Vagina (tissue), 2 donors: ENCODE measurements at regions not wholly inside any gene's neighbourhood (a gene's known extent, or its start where the extent isn't known, plus 50 kb on each side); places are given as distances from the start of the nearest gene placed in this dataset.

Source experiments
- POLR2A ChIP-seq, 2 donors: fragments of 450-650 bp; IDR thresholded peaks; one replicate each; pipeline ENCODE4 v1.6.1; 2017; ENCODE audit warnings: antibody characterized with exemption in 2 of 2, mild to moderate bottlenecking in 2 of 2, moderate library complexity in 2 of 2
- POLR2AphosphoS5 ChIP-seq, 2 donors: sonication (generic); formaldehyde crosslinking; IDR thresholded peaks; one replicate each; pipeline ENCODE4 v1.9.0; 2017; ENCODE audit warnings: antibody characterized with exemption in 2 of 2, mild to moderate bottlenecking in 2 of 2, low read depth in 1 of 2; ENCODE audit not compliant: insufficient read depth in 1 of 2
- TF ChIP-seq, protein P1 (sequence below), 3 experiments: fragments of 450-650 bp in 2 of 3; fragments of 200-600 bp in 1 of 3; sonication (generic) in 1 of 3; IDR thresholded peaks; one replicate each; pipeline ENCODE4 v1.5.1; 2017 to 2019; ENCODE audit warnings: antibody characterized with exemption in 3 of 3, mild to moderate bottlenecking in 2 of 3, moderate library complexity in 2 of 3

GRCh38 chr3:34175636-34176176, 377.3 kb downstream of the PDCD6IP start:
- TF ChIP-seq, protein P1, sequence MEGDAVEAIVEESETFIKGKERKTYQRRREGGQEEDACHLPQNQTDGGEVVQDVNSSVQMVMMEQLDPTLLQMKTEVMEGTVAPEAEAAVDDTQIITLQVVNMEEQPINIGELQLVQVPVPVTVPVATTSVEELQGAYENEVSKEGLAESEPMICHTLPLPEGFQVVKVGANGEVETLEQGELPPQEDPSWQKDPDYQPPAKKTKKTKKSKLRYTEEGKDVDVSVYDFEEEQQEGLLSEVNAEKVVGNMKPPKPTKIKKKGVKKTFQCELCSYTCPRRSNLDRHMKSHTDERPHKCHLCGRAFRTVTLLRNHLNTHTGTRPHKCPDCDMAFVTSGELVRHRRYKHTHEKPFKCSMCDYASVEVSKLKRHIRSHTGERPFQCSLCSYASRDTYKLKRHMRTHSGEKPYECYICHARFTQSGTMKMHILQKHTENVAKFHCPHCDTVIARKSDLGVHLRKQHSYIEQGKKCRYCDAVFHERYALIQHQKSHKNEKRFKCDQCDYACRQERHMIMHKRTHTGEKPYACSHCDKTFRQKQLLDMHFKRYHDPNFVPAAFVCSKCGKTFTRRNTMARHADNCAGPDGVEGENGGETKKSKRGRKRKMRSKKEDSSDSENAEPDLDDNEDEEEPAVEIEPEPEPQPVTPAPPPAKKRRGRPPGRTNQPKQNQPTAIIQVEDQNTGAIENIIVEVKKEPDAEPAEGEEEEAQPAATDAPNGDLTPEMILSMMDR (IDR thresholded peaks at IDR 0.05): no peak
- TF ChIP-seq POLR2A (IDR thresholded peaks at IDR 0.05) (no peak), POLR2AphosphoS5 (IDR thresholded peaks at IDR 0.05; ENCODE audit: insufficient read depth in 1 of 2, low read depth in 1 of 2) (no peak)
